Mucosa of gallbladder (tissue), 1 donor: ENCODE measurements at regions not wholly inside any gene's neighbourhood (a gene's known extent, or its start where the extent isn't known, plus 50 kb on each side); places are given as distances from the start of the nearest gene placed in this dataset.

Experiments
- DNase-seq: peaks from one replicate; pipeline ENCODE4 v3.0.0-alpha.2; 2020; ENCODE audit warnings: low spot score
- donor health status: DM: no; HTN: no; CAD: no.

- no peak for DNase-seq
Observed at GRCh38 chrX:149152941-149153340, 352.2 kb downstream of the IDS start.

- no peak for DNase-seq
Observed at GRCh38 chrX:149151805-149152757, 353.0 kb downstream of the IDS start.

- no peak for DNase-seq
Observed at GRCh38 chrX:149145845-149146285, 359.2 kb downstream of the IDS start.

GRCh38 chrX:149131774-149132173 lies 373.3 kb downstream of the IDS start:
- no peak for DNase-seq

- no peak for DNase-seq
Observed at GRCh38 chrX:149129767-149130166, 375.3 kb downstream of the IDS start.

GRCh38 chrX:149124526-149125108 lies 380.5 kb downstream of the IDS start:
- DNase-seq: no peak

GRCh38 chrX:149121206-149121920 lies 383.7 kb downstream of the IDS start:
- DNase-seq: no peak

GRCh38 chrX:149120459-149120858 lies 384.6 kb downstream of the IDS start:
- no peak for DNase-seq

- DNase-seq: no peak
Observed at GRCh38 chrX:149114874-149115273, 390.2 kb downstream of the IDS start.

GRCh38 chrX:149114001-149114400 lies 391.1 kb downstream of the IDS start:
- no peak for DNase-seq

- DNase-seq: no peak
Observed at GRCh38 chrX:149097786-149098185, 407.3 kb downstream of the IDS start.

GRCh38 chrX:149092179-149092578 lies 412.9 kb downstream of the IDS start:
- DNase-seq: no peak

GRCh38 chrX:149079805-149080406 lies 425.2 kb downstream of the IDS start:
- DNase-seq: no peak

- DNase-seq: no peak
Observed at GRCh38 chrX:149074398-149074797, 430.7 kb downstream of the IDS start.

GRCh38 chrX:149073479-149073878 lies 431.6 kb downstream of the IDS start:
- DNase-seq: no peak

- DNase-seq: no peak
Observed at GRCh38 chrX:149069899-149070298, 435.2 kb downstream of the IDS start.

GRCh38 chrX:149060921-149061320 lies 444.2 kb downstream of the IDS start:
- DNase-seq: no peak
